ENCODE measurements at regions not wholly inside any gene's neighbourhood (a gene's known extent, or its start where the extent isn't known, plus 50 kb on each side); places are given as distances from the start of the nearest gene placed in this dataset.

DNA sequence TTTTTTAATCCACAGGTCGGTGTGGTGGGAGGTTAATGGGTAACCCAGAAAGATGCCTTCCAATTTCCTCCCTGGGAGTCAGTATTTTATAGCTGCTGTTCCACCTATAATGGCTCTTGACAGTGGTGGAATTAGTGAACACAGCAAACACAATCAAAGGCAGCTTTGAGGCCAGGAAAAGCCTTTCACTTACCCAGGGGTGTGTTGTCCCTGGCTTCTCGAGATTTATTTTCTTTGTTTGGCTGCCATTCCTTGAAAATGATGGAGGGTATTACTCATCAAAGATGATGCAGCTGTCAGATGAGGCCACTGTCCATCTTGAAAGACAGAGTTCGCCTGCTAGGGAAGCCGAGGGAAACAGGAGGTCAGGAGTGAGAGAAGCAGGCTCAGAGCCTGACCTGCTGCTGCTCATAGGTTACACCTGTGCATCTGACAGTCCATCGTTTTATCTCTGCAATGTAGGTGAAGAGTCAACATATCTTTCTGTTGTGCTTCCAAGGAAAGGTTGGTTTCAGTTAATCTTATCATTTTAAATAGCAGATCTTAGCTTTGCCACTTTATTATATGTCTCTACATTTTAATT, 221.6 kb downstream of the XPNPEP1 start:
- TF ChIP-seq EGR1 (IDR thresholded peaks at IDR 0.05): no peak
- TF ChIP-seq TEAD4 (IDR thresholded peaks at IDR 0.05): no peak
- TF ChIP-seq TAF1 (IDR thresholded peaks at IDR 0.05; ENCODE audit: low read depth): no peak
- TF ChIP-seq, protein P1, sequence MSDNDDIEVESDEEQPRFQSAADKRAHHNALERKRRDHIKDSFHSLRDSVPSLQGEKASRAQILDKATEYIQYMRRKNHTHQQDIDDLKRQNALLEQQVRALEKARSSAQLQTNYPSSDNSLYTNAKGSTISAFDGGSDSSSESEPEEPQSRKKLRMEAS (IDR thresholded peaks at IDR 0.05): no peak
- no peak for TF ChIP-seq EP300 (IDR thresholded peaks at IDR 0.05; ENCODE audit: borderline replicate concordance)
- no peak for TF ChIP-seq RAD21 (IDR thresholded peaks at IDR 0.05; ENCODE audit: low read depth)
- TF ChIP-seq USF1 (IDR thresholded peaks at IDR 0.05): no peak
- no peak for TF ChIP-seq CEBPB (IDR thresholded peaks at IDR 0.05)
- TF ChIP-seq YY1 (IDR thresholded peaks at IDR 0.05; ENCODE audit: low read depth): no peak
- TF ChIP-seq NFIC (IDR thresholded peaks at IDR 0.05): no peak
- no peak for TF ChIP-seq CREB1 (IDR thresholded peaks at IDR 0.05; ENCODE audit: low read depth)
- no peak for TF ChIP-seq TCF12 (IDR thresholded peaks at IDR 0.05; ENCODE audit: low read depth)
- TF ChIP-seq FOXM1 (IDR thresholded peaks at IDR 0.05; ENCODE audit: borderline replicate concordance, low read depth): no peak
- TF ChIP-seq ZBTB7A (IDR thresholded peaks at IDR 0.05; ENCODE audit: low read depth): no peak
- TF ChIP-seq REST (IDR thresholded peaks at IDR 0.05; ENCODE audit: low read depth): no peak

- TF ChIP-seq NFIC (IDR thresholded peaks at IDR 0.05): no peak
- TF ChIP-seq REST (IDR thresholded peaks at IDR 0.05; ENCODE audit: low read depth): no peak
- no peak for TF ChIP-seq TCF12 (IDR thresholded peaks at IDR 0.05; ENCODE audit: low read depth)
- no peak for TF ChIP-seq ZBTB7A (IDR thresholded peaks at IDR 0.05; ENCODE audit: low read depth)
- TF ChIP-seq USF1 (IDR thresholded peaks at IDR 0.05): no peak
- no peak for TF ChIP-seq EGR1 (IDR thresholded peaks at IDR 0.05)
- no peak for TF ChIP-seq YY1 (IDR thresholded peaks at IDR 0.05; ENCODE audit: low read depth)
- TF ChIP-seq CREB1 (IDR thresholded peaks at IDR 0.05; ENCODE audit: low read depth): no peak
- TF ChIP-seq EP300 (IDR thresholded peaks at IDR 0.05; ENCODE audit: borderline replicate concordance): no peak
- no peak for TF ChIP-seq CEBPB (IDR thresholded peaks at IDR 0.05)
- no peak for TF ChIP-seq TAF1 (IDR thresholded peaks at IDR 0.05; ENCODE audit: low read depth)
- TF ChIP-seq TEAD4 (IDR thresholded peaks at IDR 0.05): no peak
- TF ChIP-seq, protein P1 (IDR thresholded peaks at IDR 0.05): no peak
- no peak for TF ChIP-seq FOXM1 (IDR thresholded peaks at IDR 0.05; ENCODE audit: borderline replicate concordance, low read depth)
- TF ChIP-seq RAD21 (IDR thresholded peaks at IDR 0.05; ENCODE audit: low read depth): no peak
Observed at GRCh38 chr10:109698882-109699664, 224.2 kb downstream of the XPNPEP1 start.

DNA sequence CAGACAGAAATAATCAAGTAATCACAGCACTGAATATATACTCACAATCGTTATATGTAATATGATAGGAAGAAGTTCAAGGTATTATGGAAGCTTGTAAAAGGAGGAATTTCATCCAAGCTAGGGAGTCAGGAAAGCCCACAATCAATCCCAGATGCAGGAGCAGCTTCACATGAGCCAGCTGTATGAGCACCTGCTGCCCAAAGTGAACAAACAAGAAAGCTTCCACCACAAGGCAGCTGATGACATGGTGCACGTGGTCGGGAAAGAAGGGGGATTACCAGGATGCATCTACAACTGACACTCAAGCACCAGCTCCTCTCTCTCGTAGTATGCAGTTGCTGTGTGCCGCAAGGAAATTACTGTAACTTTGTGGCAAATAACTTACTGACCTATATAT, 225.2 kb downstream of the XPNPEP1 start:
- TF ChIP-seq, protein P1 (IDR thresholded peaks at IDR 0.05): no peak

GRCh38 chr10:109696981-109697775, 226.1 kb downstream of the XPNPEP1 start:
- TF ChIP-seq ZBTB7A (IDR thresholded peaks at IDR 0.05; ENCODE audit: low read depth): no peak
- no peak for TF ChIP-seq CEBPB (IDR thresholded peaks at IDR 0.05)
- no peak for TF ChIP-seq USF1 (IDR thresholded peaks at IDR 0.05)
- no peak for TF ChIP-seq TAF1 (IDR thresholded peaks at IDR 0.05; ENCODE audit: low read depth)
- no peak for TF ChIP-seq TCF12 (IDR thresholded peaks at IDR 0.05; ENCODE audit: low read depth)
- TF ChIP-seq FOXM1 (IDR thresholded peaks at IDR 0.05; ENCODE audit: borderline replicate concordance, low read depth): no peak
- TF ChIP-seq EGR1 (IDR thresholded peaks at IDR 0.05): no peak
- TF ChIP-seq TEAD4 (IDR thresholded peaks at IDR 0.05): no peak
- TF ChIP-seq NFIC (IDR thresholded peaks at IDR 0.05): no peak
- no peak for TF ChIP-seq EP300 (IDR thresholded peaks at IDR 0.05; ENCODE audit: borderline replicate concordance)
- TF ChIP-seq, protein P1 (IDR thresholded peaks at IDR 0.05): no peak
- TF ChIP-seq CREB1 (IDR thresholded peaks at IDR 0.05; ENCODE audit: low read depth): no peak
- TF ChIP-seq REST (IDR thresholded peaks at IDR 0.05; ENCODE audit: low read depth): no peak
- no peak for TF ChIP-seq RAD21 (IDR thresholded peaks at IDR 0.05; ENCODE audit: low read depth)
- no peak for TF ChIP-seq YY1 (IDR thresholded peaks at IDR 0.05; ENCODE audit: low read depth)

Measured in Ishikawa (cell line).